ENCODE measurements at regions not wholly inside any gene's neighbourhood (a gene's known extent, or its start where the extent isn't known, plus 50 kb on each side); places are given as distances from the start of the nearest gene placed in this dataset.

GRCh38 chr5:124131466-124131865 lies 615.0 kb downstream of the ZNF608 start:
- TF ChIP-seq, protein P1, sequence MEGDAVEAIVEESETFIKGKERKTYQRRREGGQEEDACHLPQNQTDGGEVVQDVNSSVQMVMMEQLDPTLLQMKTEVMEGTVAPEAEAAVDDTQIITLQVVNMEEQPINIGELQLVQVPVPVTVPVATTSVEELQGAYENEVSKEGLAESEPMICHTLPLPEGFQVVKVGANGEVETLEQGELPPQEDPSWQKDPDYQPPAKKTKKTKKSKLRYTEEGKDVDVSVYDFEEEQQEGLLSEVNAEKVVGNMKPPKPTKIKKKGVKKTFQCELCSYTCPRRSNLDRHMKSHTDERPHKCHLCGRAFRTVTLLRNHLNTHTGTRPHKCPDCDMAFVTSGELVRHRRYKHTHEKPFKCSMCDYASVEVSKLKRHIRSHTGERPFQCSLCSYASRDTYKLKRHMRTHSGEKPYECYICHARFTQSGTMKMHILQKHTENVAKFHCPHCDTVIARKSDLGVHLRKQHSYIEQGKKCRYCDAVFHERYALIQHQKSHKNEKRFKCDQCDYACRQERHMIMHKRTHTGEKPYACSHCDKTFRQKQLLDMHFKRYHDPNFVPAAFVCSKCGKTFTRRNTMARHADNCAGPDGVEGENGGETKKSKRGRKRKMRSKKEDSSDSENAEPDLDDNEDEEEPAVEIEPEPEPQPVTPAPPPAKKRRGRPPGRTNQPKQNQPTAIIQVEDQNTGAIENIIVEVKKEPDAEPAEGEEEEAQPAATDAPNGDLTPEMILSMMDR (IDR thresholded peaks at IDR 0.05; ENCODE audit: low read depth, low read length, missing input control): no peak
- TF ChIP-seq GABPA (IDR thresholded peaks at IDR 0.05 in 1 of 2, conservative IDR thresholded peaks at IDR 0.05 in 1 of 2) (no peak), JUND (IDR thresholded peaks at IDR 0.05) (no peak), EGR1 (IDR thresholded peaks at IDR 0.05; ENCODE audit: low read depth in 2 of 2) (no peak), RAD21 (IDR thresholded peaks at IDR 0.05) (no peak), HNF4A (conservative IDR thresholded peaks at IDR 0.05) (no peak), TAF1 (conservative IDR thresholded peaks at IDR 0.05) (no peak), YY1 (IDR thresholded peaks at IDR 0.05) (no peak), SP1 (IDR thresholded peaks at IDR 0.05) (no peak), FOXA1 (IDR thresholded peaks at IDR 0.05) (no peak)
- TF ChIP-seq, protein P2, sequence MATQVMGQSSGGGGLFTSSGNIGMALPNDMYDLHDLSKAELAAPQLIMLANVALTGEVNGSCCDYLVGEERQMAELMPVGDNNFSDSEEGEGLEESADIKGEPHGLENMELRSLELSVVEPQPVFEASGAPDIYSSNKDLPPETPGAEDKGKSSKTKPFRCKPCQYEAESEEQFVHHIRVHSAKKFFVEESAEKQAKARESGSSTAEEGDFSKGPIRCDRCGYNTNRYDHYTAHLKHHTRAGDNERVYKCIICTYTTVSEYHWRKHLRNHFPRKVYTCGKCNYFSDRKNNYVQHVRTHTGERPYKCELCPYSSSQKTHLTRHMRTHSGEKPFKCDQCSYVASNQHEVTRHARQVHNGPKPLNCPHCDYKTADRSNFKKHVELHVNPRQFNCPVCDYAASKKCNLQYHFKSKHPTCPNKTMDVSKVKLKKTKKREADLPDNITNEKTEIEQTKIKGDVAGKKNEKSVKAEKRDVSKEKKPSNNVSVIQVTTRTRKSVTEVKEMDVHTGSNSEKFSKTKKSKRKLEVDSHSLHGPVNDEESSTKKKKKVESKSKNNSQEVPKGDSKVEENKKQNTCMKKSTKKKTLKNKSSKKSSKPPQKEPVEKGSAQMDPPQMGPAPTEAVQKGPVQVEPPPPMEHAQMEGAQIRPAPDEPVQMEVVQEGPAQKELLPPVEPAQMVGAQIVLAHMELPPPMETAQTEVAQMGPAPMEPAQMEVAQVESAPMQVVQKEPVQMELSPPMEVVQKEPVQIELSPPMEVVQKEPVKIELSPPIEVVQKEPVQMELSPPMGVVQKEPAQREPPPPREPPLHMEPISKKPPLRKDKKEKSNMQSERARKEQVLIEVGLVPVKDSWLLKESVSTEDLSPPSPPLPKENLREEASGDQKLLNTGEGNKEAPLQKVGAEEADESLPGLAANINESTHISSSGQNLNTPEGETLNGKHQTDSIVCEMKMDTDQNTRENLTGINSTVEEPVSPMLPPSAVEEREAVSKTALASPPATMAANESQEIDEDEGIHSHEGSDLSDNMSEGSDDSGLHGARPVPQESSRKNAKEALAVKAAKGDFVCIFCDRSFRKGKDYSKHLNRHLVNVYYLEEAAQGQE (IDR thresholded peaks at IDR 0.05): no peak
- TF ChIP-seq, protein P3, sequence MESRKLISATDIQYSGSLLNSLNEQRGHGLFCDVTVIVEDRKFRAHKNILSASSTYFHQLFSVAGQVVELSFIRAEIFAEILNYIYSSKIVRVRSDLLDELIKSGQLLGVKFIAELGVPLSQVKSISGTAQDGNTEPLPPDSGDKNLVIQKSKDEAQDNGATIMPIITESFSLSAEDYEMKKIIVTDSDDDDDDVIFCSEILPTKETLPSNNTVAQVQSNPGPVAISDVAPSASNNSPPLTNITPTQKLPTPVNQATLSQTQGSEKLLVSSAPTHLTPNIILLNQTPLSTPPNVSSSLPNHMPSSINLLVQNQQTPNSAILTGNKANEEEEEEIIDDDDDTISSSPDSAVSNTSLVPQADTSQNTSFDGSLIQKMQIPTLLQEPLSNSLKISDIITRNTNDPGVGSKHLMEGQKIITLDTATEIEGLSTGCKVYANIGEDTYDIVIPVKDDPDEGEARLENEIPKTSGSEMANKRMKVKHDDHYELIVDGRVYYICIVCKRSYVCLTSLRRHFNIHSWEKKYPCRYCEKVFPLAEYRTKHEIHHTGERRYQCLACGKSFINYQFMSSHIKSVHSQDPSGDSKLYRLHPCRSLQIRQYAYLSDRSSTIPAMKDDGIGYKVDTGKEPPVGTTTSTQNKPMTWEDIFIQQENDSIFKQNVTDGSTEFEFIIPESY (IDR thresholded peaks at IDR 0.05): no peak
- TF ChIP-seq, protein P4, sequence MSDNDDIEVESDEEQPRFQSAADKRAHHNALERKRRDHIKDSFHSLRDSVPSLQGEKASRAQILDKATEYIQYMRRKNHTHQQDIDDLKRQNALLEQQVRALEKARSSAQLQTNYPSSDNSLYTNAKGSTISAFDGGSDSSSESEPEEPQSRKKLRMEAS (IDR thresholded peaks at IDR 0.05): no peak
